Smooth muscle cell (in vitro differentiated cells): ENCODE measurements at regions not wholly inside any gene's neighbourhood (a gene's known extent, or its start where the extent isn't known, plus 50 kb on each side); places are given as distances from the start of the nearest gene placed in this dataset.

Source experiments
- DNase-seq: peaks from one replicate; lab custom pipeline; 2025; ENCODE audit not compliant: unreplicated experiment; lab: John Stamatoyannopoulos, UW
- H2AFZ ChIP-seq: fragments of 200-600 bp; sonication (generic); 2 replicates; pipeline ENCODE4 v1.6.0; 2016; ENCODE audit warnings: antibody characterized with exemption, low read depth, mild to moderate bottlenecking
- H3F3A ChIP-seq: fragments of 200-600 bp; sonication (generic); 2 replicates; pipeline ENCODE4 v1.6.0; 2017; ENCODE audit warnings: antibody characterized with exemption, low read depth
- H3K27ac ChIP-seq: fragments of 200-600 bp; sonication (generic); 2 replicates; pipeline ENCODE4 v1.5.1; 2016; ENCODE audit warnings: low read depth, mild to moderate bottlenecking
- H3K27me3 ChIP-seq: fragments of 200-600 bp; sonication (generic); 2 replicates; pipeline ENCODE4 v1.6.1; 2016; ENCODE audit warnings: low read depth, mild to moderate bottlenecking
- H3K36me3 ChIP-seq: fragments of 200-600 bp; sonication (generic); 2 replicates; pipeline ENCODE4 v1.5.1; 2016; ENCODE audit warnings: low read depth
- H3K4me1 ChIP-seq: fragments of 200-600 bp; sonication (generic); 2 replicates; pipeline ENCODE4 v1.5.1; 2016; ENCODE audit warnings: low read depth
- H3K4me2 ChIP-seq: fragments of 200-600 bp; sonication (generic); 2 replicates; pipeline ENCODE4 v1.6.0; 2016; ENCODE audit warnings: mild to moderate bottlenecking
- H3K4me3 ChIP-seq: fragments of 200-600 bp; sonication (generic); 2 replicates; pipeline ENCODE4 v1.5.1; 2016; ENCODE audit warnings: mild to moderate bottlenecking
- H3K79me2 ChIP-seq: fragments of 200-600 bp; sonication (generic); 2 replicates; pipeline ENCODE4 v1.6.0; 2016; ENCODE audit warnings: low read depth, mild to moderate bottlenecking
- H3K9ac ChIP-seq: fragments of 200-600 bp; sonication (generic); 2 replicates; pipeline ENCODE4 v1.6.0; 2016; ENCODE audit warnings: low read depth
- H3K9me3 ChIP-seq: fragments of 200-600 bp; sonication (generic); replicated peaks from 2 replicates; pipeline ENCODE4 v1.5.1; 2016; ENCODE audit warnings: low read depth
- H4K20me1 ChIP-seq: fragments of 200-600 bp; sonication (generic); 2 replicates; pipeline ENCODE4 v1.6.0; 2016; ENCODE audit warnings: low read depth
- WGBS: methylation state at CpG from one replicate; pipeline ENCODE4 v1.1.7; 2016; ENCODE audit warnings: low lambda C conversion rate; 5-methylcytosine and 5-hydroxymethylcytosine counted together
- TF ChIP-seq, protein P1 (sequence below): fragments of 200-600 bp; sonication (generic); IDR thresholded peaks from 2 replicates; pipeline ENCODE4 v1.5.1; 2017; ENCODE audit warnings: borderline replicate concordance, mild to moderate bottlenecking, antibody characterized with exemption; ENCODE audit not compliant: insufficient read depth, poor library complexity, severe bottlenecking

- no peak overlapping the region for H3K9ac ChIP-seq
- no peaks in the 10 kb centered on the region for H4K20me1 ChIP-seq
- H3K27ac ChIP-seq = no peak overlapping the region
- H3K4me2 ChIP-seq = no peak overlapping the region
- H3F3A ChIP-seq = no peaks in the 10 kb centered on the region
- no peak for DNase-seq
- H3K79me2 ChIP-seq = no peaks in the 10 kb centered on the region
- no peaks in the 10 kb centered on the region for H3K4me1 ChIP-seq
- no peaks in the 10 kb centered on the region for H3K9me3 ChIP-seq
- H3K36me3 ChIP-seq = no peaks in the 10 kb centered on the region
- no peak overlapping the region for H2AFZ ChIP-seq
- H3K4me3 ChIP-seq = no peak overlapping the region
- TF ChIP-seq, protein P1, sequence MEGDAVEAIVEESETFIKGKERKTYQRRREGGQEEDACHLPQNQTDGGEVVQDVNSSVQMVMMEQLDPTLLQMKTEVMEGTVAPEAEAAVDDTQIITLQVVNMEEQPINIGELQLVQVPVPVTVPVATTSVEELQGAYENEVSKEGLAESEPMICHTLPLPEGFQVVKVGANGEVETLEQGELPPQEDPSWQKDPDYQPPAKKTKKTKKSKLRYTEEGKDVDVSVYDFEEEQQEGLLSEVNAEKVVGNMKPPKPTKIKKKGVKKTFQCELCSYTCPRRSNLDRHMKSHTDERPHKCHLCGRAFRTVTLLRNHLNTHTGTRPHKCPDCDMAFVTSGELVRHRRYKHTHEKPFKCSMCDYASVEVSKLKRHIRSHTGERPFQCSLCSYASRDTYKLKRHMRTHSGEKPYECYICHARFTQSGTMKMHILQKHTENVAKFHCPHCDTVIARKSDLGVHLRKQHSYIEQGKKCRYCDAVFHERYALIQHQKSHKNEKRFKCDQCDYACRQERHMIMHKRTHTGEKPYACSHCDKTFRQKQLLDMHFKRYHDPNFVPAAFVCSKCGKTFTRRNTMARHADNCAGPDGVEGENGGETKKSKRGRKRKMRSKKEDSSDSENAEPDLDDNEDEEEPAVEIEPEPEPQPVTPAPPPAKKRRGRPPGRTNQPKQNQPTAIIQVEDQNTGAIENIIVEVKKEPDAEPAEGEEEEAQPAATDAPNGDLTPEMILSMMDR = no peak
- 79% methylated on average over 1 of the region's 1 CpG for whole genome bisulfite sequencing
- H3K27me3 ChIP-seq = peaks cover 2% of the 10 kb centered on the region
These were observed 674.0 kb downstream of the PLCL1 start for GRCh38 chr2:198478361-198478760.

- WGBS = 40% methylated on average over 1 of the region's 1 CpG
- no peak overlapping the region for H3K27ac ChIP-seq
- no peaks in the 10 kb centered on the region for H3K27me3 ChIP-seq
- H3K9ac ChIP-seq = no peak overlapping the region
- TF ChIP-seq, protein P1 = no peak
- H3K4me2 ChIP-seq = no peak overlapping the region
- H3K9me3 ChIP-seq = no peaks in the 10 kb centered on the region
- H3K4me1 ChIP-seq = no peaks in the 10 kb centered on the region
- H2AFZ ChIP-seq = no peak overlapping the region
- H4K20me1 ChIP-seq = no peaks in the 10 kb centered on the region
- H3F3A ChIP-seq = no peaks in the 10 kb centered on the region
- no peak overlapping the region for H3K4me3 ChIP-seq
- DNase-seq = no peak
- H3K36me3 ChIP-seq = no peaks in the 10 kb centered on the region
- H3K79me2 ChIP-seq = no peaks in the 10 kb centered on the region
These were observed 671.6 kb downstream of the PLCL1 start for GRCh38 chr2:198476007-198476406.

DNA sequence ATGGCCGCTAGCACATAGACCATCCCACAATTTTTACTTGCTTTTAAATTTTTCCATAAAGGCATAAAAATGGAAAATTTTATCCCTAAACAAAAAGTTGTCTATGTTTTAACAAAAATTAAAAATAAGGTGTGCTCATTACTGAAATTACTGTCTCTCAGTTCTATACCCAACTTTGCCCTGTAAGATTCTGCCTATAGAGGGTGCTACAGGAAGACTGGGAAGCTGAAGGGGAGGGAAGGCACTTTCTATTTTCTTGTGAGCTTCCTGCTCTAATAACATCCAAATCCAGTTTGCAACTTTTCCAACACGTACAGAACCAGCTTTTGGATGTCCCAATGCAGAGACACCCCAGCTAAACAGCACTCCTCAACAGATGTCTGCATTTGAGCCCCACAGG is 666.9 kb downstream of the PLCL1 start:
- Histone ChIP-seq H3F3A (no peaks in the 10 kb centered on the region), H2AFZ (no peak overlapping the region), H3K9ac (no peak overlapping the region), H3K4me3 (no peak overlapping the region), H3K27me3 (no peaks in the 10 kb centered on the region), H3K79me2 (no peaks in the 10 kb centered on the region), H3K4me2 (no peak overlapping the region), H4K20me1 (no peaks in the 10 kb centered on the region), H3K27ac (no peak overlapping the region), H3K9me3 (no peaks in the 10 kb centered on the region), H3K4me1 (no peaks in the 10 kb centered on the region), H3K36me3 (no peaks in the 10 kb centered on the region)
- DNase-seq = no peak
- TF ChIP-seq, protein P1 = no peak
- WGBS = 50% methylated on average over 2 of the region's 2 CpGs

DNA sequence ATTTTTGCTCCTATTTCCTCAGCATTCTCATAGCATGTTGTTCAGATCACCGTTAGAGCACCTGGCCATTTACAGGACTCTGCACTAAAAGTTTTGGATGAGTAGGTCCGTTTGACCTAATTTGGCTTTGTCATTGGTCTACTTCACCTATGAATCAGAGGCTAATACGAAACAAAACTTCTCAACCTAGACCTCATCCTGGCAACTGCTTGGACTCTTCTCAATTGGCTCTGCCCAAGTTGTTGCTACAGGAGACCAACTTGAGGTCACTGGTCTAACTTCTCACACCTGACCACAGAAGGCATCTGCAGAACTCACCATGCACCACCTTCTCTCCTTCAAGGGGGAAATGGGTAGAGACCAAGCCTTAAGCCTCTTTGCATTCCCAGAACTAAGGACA is 663.7 kb downstream of the PLCL1 start:
- no peaks in the 10 kb centered on the region for H3F3A ChIP-seq
- TF ChIP-seq, protein P1 = no peak
- no peak overlapping the region for H3K27ac ChIP-seq
- DNase-seq = no peak
- no peaks in the 10 kb centered on the region for H3K36me3 ChIP-seq
- H4K20me1 ChIP-seq = no peaks in the 10 kb centered on the region
- no peak overlapping the region for H2AFZ ChIP-seq
- no peak overlapping the region for H3K9ac ChIP-seq
- H3K9me3 ChIP-seq = no peaks in the 10 kb centered on the region
- H3K27me3 ChIP-seq = no peaks in the 10 kb centered on the region
- no peak overlapping the region for H3K4me3 ChIP-seq
- H3K79me2 ChIP-seq = no peaks in the 10 kb centered on the region
- H3K4me2 ChIP-seq = no peak overlapping the region
- whole genome bisulfite sequencing = 81% methylated on average over 3 of the region's 3 CpGs
- H3K4me1 ChIP-seq = no peaks in the 10 kb centered on the region
